C1 segment of cervical spinal cord (tissue), 14 donors: ENCODE measurements at regions not wholly inside any gene's neighbourhood (a gene's known extent, or its start where the extent isn't known, plus 50 kb on each side); places are given as distances from the start of the nearest gene placed in this dataset.
"Not testable (repeated sequence)": the region's sequence is repeated elsewhere in the genome, so short reads cannot be mapped to it uniquely, and the experiment has no call there.

ENCODE experiments used
- DNase-seq, 14 donors: peaks; one replicate each; lab custom pipeline; 2025; lab: John Stamatoyannopoulos, UW

- DNase-seq = no peak
These were observed 306.7 kb upstream of the MBL2 start for GRCh38 chr10:53079283-53079682.

GRCh38 chr10:53076948-53077347 is 304.4 kb upstream of the MBL2 start:
- DNase-seq = no peak

GRCh38 chr10:53075469-53075868 is 302.9 kb upstream of the MBL2 start:
- no peak for DNase-seq

GRCh38 chr10:53072144-53072543 is 299.6 kb upstream of the MBL2 start:
- DNase-seq = no peak

DNA sequence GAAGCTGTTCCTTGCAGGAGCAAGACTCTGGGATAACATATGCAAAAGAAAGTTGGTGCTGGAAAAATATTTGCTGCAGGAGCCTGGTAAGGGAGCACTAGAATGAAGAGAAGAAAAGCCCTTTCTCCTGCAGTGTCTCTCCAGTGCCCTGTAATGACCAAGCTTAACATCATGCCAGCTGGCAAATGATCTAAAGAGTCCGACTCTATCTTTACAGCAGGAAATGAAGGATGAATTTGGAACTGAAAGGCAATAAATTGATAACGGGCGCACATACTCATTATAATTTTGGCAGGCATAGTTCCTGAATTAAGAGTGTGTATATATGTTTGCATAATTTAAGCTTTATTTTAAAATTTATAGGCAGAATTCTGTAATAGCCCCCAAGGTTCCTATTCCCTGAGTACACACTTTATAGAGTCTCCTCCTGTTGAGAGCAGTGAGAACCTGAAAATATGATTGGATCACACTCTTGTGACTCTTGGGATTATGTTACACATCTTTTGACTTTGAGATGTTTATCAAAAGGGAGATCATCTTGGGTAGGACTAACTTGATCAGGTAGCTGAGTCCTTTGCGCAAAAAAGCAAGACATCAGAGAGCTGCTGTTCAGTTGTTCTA is 299.0 kb upstream of the MBL2 start:
- no peak for DNase-seq

DNA sequence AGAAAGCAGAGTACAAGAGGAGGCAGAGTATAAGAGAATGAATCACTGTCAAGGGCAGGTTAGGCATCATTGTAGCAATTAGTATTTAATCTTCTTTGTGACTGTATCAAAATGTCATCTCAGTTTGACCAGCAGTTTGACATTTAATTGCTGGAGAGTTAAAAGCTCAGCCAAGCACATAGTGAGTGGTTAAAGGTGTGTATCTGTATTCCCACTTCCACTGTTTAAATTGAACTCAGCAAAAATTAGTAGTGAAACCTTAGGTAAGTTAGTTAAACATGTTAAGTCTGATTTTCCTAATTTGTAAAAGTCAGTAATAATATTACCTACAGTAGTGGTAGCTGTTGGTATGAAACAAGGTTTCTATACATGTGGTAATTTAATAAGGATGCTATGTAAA is 296.4 kb upstream of the MBL2 start:
- no peak for DNase-seq

DNA sequence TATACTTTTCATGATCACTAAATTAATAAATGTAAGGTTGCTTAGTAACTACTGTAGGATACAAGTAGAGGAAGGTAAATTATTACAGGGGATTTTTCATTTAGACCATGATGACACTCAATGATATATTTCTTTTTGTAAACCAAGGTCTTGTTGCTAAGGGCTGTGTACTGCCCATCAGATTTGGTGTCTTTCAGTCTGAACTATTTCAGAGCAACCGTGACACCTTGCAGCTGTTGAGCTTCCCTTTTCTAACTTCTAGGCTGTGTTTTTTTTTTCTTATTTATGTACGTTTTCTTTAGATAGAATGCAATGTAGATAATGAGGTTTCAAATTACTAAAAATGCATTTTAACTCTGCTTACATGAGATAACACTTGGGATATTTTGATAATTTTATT is 292.0 kb upstream of the MBL2 start:
- no peak for DNase-seq

DNA sequence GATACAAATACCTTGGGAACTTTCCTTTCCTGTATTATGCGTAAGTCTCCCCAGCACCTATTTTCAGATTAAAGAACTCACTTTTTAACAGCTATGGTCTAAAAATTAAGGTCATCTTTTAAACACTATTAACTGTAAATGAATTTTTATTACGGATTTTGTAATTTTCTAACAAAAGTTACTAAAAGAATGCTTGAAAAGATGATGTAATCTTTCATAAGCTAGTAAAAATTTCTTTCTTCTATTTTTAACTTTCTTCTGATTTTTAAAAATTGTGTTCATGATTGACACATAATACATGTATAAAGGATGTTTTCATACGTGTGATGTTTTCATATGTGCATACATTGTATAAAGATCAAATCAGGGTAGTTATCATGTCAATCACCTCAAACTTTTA is 291.2 kb upstream of the MBL2 start:
- no peak for DNase-seq

- DNase-seq = no peak
These were observed 280.1 kb upstream of the MBL2 start for GRCh38 chr10:53052521-53053164.

GRCh38 chr10:53045315-53045714 is 272.7 kb upstream of the MBL2 start:
- no peak for DNase-seq

- DNase-seq = not testable (repeated sequence)
These were observed 263.2 kb upstream of the MBL2 start for GRCh38 chr10:53035823-53036222.

DNA sequence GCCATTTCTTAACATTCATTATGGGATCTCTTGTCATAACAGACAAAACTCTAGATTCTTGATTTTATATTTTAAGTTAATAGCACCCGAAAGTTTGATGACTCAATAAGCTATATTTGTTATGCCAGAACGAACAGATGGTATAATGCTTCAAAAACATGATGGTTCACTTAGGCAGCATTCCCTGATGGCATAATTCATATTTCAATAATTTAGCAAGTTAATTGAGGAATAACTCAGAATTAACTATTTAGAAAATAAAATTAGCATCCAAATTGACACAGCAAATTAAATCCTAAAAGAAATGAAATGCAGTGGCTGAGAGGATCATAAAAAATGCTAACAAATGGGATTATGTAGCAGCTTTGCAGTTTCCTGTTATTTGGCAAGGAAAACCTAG is 260.8 kb upstream of the MBL2 start:
- DNase-seq = no peak

GRCh38 chr10:53029872-53030849 is 257.6 kb upstream of the MBL2 start:
- not testable (repeated sequence) for DNase-seq

DNA sequence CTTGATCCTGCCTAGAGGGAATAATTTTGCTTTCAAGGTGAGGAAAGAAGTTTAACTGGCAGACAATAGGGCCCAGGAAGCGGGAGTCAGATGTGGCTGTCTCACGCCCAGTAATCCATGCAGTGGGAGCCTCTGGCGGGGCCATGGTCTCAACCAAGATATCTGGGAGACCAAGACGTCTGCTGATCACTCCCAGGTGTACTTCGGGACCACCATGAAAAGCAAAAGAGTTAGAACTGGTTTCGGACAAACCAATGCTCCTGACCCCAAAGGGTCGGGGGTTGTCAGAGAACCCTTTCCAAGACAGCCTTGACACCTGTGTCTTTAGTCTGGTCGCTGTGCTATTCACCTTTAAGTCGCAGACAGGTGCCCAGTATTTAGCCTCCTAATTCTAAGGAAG is 256.9 kb upstream of the MBL2 start:
- no peak for DNase-seq

GRCh38 chr10:53025765-53026164 is 253.2 kb upstream of the MBL2 start:
- not testable (repeated sequence) for DNase-seq

- DNase-seq = no peak
These were observed 252.7 kb upstream of the MBL2 start for GRCh38 chr10:53025172-53025711.

DNA sequence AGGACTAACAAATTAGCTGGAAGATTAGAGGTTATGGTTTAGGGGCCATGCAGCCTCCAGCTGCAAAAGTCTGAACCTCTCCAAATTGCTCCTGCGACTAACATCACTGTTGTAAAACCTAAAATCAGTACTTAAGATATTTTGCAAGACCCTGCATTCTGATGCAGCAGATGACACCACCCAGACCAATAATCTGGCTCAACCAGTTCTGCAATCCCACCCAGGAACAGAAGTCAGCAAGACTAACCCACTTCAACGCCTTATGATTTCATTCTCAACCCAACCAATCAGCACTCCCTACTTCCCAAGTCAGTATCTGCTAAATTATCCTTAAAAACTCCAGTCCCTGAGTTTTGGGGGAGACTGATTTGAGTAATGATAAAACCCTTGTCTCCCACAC is 250.8 kb upstream of the MBL2 start:
- no peak for DNase-seq

- no peak for DNase-seq
These were observed 250.1 kb upstream of the MBL2 start for GRCh38 chr10:53022611-53023088.

- DNase-seq = no peak
These were observed 240.7 kb upstream of the MBL2 start for GRCh38 chr10:53013201-53013810.

DNA sequence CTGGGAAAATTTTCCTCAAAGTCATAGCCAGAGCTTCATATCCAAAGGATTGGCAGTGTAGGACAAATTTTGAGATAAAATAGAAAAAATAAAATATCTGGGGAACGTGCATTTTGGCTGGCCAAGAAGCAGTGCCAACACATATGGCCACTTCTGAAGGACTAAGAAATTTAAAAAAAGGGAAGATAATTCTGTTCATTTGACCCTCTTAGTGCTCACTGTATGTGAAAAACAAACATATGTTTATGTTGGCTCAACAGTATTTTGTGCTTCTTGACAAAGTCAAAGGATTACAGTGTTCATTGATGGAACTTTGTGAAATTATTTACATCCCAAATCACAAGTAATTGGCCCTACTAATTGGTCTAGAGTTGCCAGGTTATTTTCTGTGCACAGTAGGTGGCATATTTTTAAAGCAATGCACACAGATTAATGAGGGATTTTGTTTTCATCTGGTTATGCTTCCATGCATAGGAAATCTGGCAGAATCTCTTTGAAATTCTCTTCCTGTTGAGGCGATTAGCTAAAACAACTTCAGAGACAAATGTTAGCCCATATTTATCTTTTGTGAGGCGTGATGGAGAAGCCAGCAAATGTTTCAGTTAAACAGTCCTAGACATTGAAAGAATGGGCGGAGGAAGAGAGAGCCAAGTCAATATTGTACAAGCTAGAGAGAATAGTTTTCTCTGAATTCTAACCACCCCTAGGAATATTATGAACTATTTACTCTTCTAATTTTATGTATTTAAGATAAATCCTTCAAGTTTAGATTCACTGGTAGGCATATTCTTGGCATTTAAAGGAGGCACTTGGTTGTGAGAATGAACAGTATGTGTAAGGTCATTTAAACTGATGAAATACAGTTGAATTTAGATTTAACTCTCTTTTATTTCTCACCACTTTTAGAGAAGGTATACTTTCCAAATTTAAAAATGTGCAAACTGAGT is 237.7 kb upstream of the MBL2 start:
- DNase-seq = no peak

DNA sequence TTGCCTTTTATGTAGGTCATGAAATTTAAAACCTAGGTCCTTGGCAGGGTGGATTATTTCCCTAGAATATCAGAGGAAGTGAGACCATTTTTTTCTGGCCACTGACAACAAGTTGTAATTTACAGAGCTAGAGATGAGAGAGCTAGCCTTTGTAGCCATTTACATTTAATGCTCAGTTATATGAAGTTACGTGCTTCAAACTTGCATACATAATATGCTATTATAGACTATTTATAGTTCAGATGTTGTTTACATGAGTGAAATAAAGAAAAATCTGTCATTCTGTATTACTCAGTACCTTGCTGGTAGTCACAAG is 234.9 kb upstream of the MBL2 start:
- no peak for DNase-seq
